ENCODE measurements at regions not wholly inside any gene's neighbourhood (a gene's known extent, or its start where the extent isn't known, plus 50 kb on each side); places are given as distances from the start of the nearest gene placed in this dataset.
A peak's percentile ranks its signal among the peaks of the same experiment; 100 is the strongest.
"Not testable (repeated sequence)": the region's sequence is repeated elsewhere in the genome, so short reads cannot be mapped to it uniquely, and the experiment has no call there.

DNA sequence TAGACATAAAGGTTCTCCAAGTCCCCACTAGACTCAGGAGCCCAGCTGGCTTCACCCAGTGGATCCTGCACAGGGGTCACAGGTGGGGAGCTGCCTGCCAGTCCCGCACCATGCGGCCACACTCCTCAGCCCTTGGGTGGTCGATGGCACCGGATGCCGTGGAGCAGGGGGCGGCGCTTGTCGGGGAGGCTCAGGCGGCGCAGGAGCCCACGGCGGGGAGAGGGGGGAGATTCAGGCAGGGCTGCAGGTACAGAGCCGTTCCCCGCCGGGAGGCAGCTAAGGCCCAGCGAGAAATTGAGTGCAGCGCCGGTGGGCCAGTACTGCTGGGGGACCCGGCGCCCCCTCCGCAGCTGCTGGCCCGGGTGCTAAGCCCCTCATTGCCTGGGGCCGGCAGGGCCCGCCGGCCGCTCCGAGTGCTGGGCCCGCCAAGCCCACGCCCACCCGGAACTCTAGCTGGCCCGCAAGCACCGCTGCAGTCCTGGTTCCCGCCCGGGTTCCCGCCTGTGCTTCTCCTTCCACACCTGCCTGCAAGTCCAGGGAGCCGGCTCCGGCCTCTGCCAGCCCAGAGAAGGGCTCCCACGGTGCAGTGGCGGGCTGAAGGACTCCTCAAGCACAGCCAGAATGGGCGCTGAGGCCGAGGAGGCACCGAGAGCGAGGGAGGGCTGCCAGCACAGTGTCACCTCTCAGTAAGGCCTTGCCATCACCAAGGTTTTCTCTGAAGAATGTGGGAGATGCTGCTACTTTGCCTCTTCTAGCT lies 58.4 kb upstream of the PPP1R12A start:
- Histone ChIP-seq H3K9ac (no peak overlapping the region), H3K9me2 (no peaks in the 10 kb centered on the region), H3K4me3 (ENCODE audit: low read depth in 2 of 2, low read length in 1 of 2) (no peak overlapping the region), H4K20me1 (ENCODE audit: insufficient read depth) (no peaks in the 10 kb centered on the region), H3K36me3 (replicated peaks in 1 of 2; ENCODE audit: control insufficient read depth in 1 of 2, insufficient read depth in 2 of 2, low read length in 1 of 2) (no peaks in the 10 kb centered on the region), H3K27me3 (ENCODE audit: insufficient read depth) (no peaks in the 10 kb centered on the region), H3K4me2 (no peak overlapping the region), H3K79me2 (ENCODE audit: insufficient read depth) (no peaks in the 10 kb centered on the region), H3F3A (replicated peaks; ENCODE audit: insufficient read depth) (peaks cover 7% of the 10 kb centered on the region), H2AFZ (ENCODE audit: low read depth) (no peak overlapping the region), H3K9me3 (no peaks in the 10 kb centered on the region), H3K4me1 (ENCODE audit: control insufficient read depth in 1 of 2, insufficient read depth in 2 of 2, low read depth in 1 of 2, low read length in 1 of 2) (no peaks in the 10 kb centered on the region), H3K27ac (ENCODE audit: low read depth in 2 of 2, low read length in 1 of 2) (no peak overlapping the region)
- TF ChIP-seq YY1 (IDR thresholded peaks at IDR 0.05; ENCODE audit: low read depth) (no peak), RFX5 (IDR thresholded peaks at IDR 0.05; ENCODE audit: low read length) (no peak), FOXJ3 (CRISPR knock-in tag; IDR thresholded peaks at IDR 0.05) (no peak), MEF2A (IDR thresholded peaks at IDR 0.05; ENCODE audit: borderline replicate concordance, low read depth) (no peak), NFIC (IDR thresholded peaks at IDR 0.05; ENCODE audit: borderline replicate concordance) (no peak), TAF1 (IDR thresholded peaks at IDR 0.05; ENCODE audit: borderline replicate concordance, low read depth, low read length) (no peak), EZH2phosphoT487 (IDR thresholded peaks at IDR 0.05; ENCODE audit: borderline replicate concordance, low read depth) (no peak), RCOR1 (IDR thresholded peaks at IDR 0.05; ENCODE audit: low read length) (no peak)
- 78% methylated on average over 30 of the region's 43 CpGs for WGBS (ENCODE audit: low lambda C conversion rate)
- DNase-seq: no peak
- ChIA-PET CTCF (no interaction called here), POLR2A (interaction anchor here (0.6 kb wide), 1 partner anchor 22 kb away, joined by 3 read pairs; no protein-coding TSS in a partner anchor)

DNA sequence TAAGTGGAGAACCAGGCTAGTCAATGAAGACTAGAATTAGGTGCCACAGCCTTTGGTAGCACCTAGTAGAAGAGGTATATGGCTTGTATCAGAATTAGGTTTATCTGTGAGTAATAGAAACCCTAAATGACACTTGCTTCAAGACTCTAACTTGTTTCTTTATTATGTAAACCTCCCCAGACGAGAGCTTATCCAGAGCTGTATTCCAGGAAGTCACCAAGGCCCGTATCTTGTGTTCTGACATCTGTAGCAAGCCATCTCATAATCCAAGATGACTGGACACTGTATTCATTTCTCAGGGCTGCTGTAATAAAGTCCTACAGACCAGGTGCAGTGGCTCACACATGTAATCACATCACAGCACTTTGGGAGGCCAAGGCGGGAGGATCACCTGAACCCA lies 56.7 kb upstream of the PPP1R12A start:
- no peak overlapping the region for H3K9ac ChIP-seq
- H3K79me2 ChIP-seq (ENCODE audit: insufficient read depth): no peaks in the 10 kb centered on the region
- peaks cover 9% of the 10 kb centered on the region for H3F3A ChIP-seq (replicated peaks; ENCODE audit: insufficient read depth)
- no peak overlapping the region for H2AFZ ChIP-seq (ENCODE audit: low read depth)
- no peak overlapping the region for H3K4me3 ChIP-seq (ENCODE audit: low read depth in 2 of 2, low read length in 1 of 2)
- no peaks in the 10 kb centered on the region for H3K9me3 ChIP-seq
- H3K4me1 ChIP-seq (ENCODE audit: control insufficient read depth in 1 of 2, insufficient read depth in 2 of 2, low read depth in 1 of 2, low read length in 1 of 2): peaks cover 0 to 5% of the 10 kb centered on the region in 2 experiments; a peak in 1 of 4 replicates
- H3K27me3 ChIP-seq (ENCODE audit: insufficient read depth): no peaks in the 10 kb centered on the region
- no peak overlapping the region for H3K4me2 ChIP-seq
- H4K20me1 ChIP-seq (ENCODE audit: insufficient read depth): no peaks in the 10 kb centered on the region
- DNase-seq: no peak
- WGBS (ENCODE audit: low lambda C conversion rate): 74% methylated on average over 3 of the region's 3 CpGs
- H3K9me2 ChIP-seq: no peaks in the 10 kb centered on the region
- TF ChIP-seq GATA2 (CRISPR knock-in tag; IDR thresholded peaks at IDR 0.05): no peak
- no peaks in the 10 kb centered on the region for H3K36me3 ChIP-seq (replicated peaks in 1 of 2; ENCODE audit: control insufficient read depth in 1 of 2, insufficient read depth in 2 of 2, low read length in 1 of 2)
- no peak overlapping the region for H3K27ac ChIP-seq (ENCODE audit: low read depth in 2 of 2, low read length in 1 of 2)
- ChIA-PET POLR2A (no interaction called here), CTCF (no interaction called here)

DNA sequence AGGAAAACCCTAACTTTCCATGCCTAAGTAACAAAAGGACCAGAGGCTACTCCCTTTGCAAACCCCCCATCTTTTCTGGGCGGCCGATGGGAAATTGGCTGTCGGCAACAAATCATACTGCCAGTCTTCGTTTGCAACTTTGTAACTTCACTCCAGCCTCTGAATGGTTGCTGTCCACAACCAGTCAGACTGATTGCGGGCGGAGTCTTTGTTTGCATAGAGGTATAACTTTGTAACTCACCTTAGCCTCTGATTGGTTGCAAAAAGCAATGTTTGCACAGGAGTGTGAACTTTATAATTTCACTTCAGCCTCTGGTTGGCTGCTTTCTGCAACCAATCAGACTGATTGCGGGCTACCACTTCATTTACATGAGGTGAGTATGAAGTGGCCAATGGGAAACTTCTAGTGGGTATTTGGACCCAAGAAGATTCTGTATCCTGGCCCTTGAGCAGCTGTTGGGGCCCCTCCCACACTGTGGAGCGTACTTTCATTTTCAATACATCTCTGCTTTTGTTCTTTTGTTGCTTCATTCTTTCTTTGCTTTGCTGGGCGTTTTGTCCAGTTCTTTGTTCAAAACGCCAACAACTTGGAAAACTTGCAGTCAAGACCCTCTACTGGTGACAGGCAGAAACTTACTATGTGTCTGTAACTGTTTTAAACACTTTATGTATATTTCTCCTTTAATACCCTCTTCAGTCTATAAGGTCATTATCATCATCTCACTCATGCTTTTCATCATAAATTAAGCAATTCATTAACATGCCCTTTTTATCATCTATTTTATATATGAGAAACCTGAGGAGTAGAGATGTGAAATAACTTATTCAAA lies 55.8 kb upstream of the PPP1R12A start:
- H3K27me3 ChIP-seq (ENCODE audit: insufficient read depth); H3K36me3 ChIP-seq (replicated peaks in 1 of 2; ENCODE audit: control insufficient read depth in 1 of 2, insufficient read depth in 2 of 2, low read length in 1 of 2); CTCF ChIA-PET; DNase-seq; H3K4me3 ChIP-seq (ENCODE audit: low read depth in 2 of 2, low read length in 1 of 2); POLR2A ChIA-PET; H3K79me2 ChIP-seq (ENCODE audit: insufficient read depth); H3K4me1 ChIP-seq (ENCODE audit: control insufficient read depth in 1 of 2, insufficient read depth in 2 of 2, low read depth in 1 of 2, low read length in 1 of 2); H3K27ac ChIP-seq (ENCODE audit: low read depth in 2 of 2, low read length in 1 of 2); H3K9me2 ChIP-seq; H3K9me3 ChIP-seq; H3K9ac ChIP-seq; H4K20me1 ChIP-seq (ENCODE audit: insufficient read depth): not testable (repeated sequence)
- Histone ChIP-seq H3F3A (replicated peaks; ENCODE audit: insufficient read depth) (peaks cover 13% of the 10 kb centered on the region), H2AFZ (ENCODE audit: low read depth) (peak overlapping the region; percentile 54), H3K4me2 (peak overlapping the region; percentile 30)
- WGBS (ENCODE audit: low lambda C conversion rate): 65% methylated on average over 10 of the region's 10 CpGs
- TF ChIP-seq, protein P1, sequence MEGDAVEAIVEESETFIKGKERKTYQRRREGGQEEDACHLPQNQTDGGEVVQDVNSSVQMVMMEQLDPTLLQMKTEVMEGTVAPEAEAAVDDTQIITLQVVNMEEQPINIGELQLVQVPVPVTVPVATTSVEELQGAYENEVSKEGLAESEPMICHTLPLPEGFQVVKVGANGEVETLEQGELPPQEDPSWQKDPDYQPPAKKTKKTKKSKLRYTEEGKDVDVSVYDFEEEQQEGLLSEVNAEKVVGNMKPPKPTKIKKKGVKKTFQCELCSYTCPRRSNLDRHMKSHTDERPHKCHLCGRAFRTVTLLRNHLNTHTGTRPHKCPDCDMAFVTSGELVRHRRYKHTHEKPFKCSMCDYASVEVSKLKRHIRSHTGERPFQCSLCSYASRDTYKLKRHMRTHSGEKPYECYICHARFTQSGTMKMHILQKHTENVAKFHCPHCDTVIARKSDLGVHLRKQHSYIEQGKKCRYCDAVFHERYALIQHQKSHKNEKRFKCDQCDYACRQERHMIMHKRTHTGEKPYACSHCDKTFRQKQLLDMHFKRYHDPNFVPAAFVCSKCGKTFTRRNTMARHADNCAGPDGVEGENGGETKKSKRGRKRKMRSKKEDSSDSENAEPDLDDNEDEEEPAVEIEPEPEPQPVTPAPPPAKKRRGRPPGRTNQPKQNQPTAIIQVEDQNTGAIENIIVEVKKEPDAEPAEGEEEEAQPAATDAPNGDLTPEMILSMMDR (IDR thresholded peaks at IDR 0.05): peak; percentile 33
